ENCODE measurements at regions not wholly inside any gene's neighbourhood (a gene's known extent, or its start where the extent isn't known, plus 50 kb on each side); places are given as distances from the start of the nearest gene placed in this dataset.

GRCh38 chr5:31051316-31051715 lies 142.2 kb upstream of the CDH6 start:
- Mint-ChIP-seq H3K4me3 (no peak overlapping the region), H3K27me3 (no peaks in the 10 kb centered on the region), H3K4me1 (no peaks in the 10 kb centered on the region), H3K36me3 (ENCODE audit: low read depth) (no peaks in the 10 kb centered on the region), H3K27ac (no peak overlapping the region)
- ATAC-seq (no peak), DNase-seq (no peak)
- H3K9me3 ChIP-seq (ENCODE audit: control insufficient read depth, low read length, poor library complexity, severe bottlenecking): no peaks in the 10 kb centered on the region

DNA sequence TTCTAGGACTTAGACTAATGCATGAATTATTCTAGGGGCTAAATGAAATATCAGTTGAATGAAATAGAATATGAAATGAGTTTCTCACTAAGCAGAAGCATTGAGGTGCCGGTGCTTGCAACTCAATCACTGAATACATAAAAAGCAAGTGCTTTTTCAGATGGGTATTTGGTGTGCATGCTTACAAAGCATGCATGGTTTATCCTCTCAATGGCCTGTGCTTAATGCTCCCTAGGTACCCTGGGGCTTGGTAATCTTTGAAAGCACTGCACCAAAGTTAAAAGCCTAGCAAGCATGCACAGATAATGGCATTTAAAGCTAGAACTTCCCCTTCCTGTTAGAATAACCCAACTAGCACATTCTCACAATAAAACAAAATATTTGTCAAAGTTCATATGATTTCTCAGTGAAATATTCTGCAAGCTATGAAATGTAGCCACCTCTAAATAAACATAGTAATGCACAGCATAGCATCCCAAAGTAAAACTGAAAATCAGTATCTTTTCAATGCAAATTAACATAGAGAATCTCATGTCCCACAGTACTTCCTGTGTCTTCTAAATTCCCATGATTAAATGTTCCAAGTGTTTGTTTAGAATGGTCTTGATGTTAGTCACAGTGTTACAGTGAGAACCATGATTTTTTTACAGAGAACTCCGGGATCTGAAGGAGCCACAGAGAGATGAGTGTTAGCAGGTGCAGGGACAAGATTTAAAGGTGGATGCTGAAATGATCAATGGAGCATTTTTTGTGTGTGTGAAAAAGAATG lies 143.4 kb upstream of the CDH6 start:
- H3K36me3 Mint-ChIP-seq (ENCODE audit: low read depth): no peaks in the 10 kb centered on the region
- no peaks in the 10 kb centered on the region for H3K9me3 ChIP-seq (ENCODE audit: control insufficient read depth, low read length, poor library complexity, severe bottlenecking)
- DNase-seq (no peak), ATAC-seq (no peak)
- no peak overlapping the region for H3K27ac Mint-ChIP-seq
- no peak overlapping the region for H3K4me3 Mint-ChIP-seq
- no peaks in the 10 kb centered on the region for H3K27me3 Mint-ChIP-seq
- H3K4me1 Mint-ChIP-seq: no peaks in the 10 kb centered on the region

DNA sequence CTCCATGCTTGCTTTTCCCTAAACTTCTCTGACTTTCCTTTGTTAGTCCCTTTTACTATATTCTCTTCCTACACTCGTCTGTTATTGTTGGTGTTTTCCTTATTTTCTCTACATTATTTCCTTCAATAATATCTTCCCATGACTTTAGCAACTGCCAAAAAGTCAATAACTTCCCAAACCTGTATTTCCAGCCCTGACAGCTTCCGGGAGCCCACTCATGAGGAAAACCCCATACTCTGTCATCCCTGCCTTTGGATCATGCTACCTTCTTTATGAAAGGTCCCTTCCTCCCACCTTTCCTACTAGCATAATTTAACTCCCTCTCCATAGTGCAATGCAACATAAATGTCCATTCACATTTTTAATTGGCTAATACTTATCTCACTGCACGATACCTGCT lies 144.0 kb upstream of the CDH6 start:
- ATAC-seq: no peak
- no peak overlapping the region for H3K27ac Mint-ChIP-seq
- H3K4me1 Mint-ChIP-seq: no peaks in the 10 kb centered on the region
- H3K4me3 Mint-ChIP-seq: no peak overlapping the region
- no peaks in the 10 kb centered on the region for H3K27me3 Mint-ChIP-seq
- H3K9me3 ChIP-seq (ENCODE audit: control insufficient read depth, low read length, poor library complexity, severe bottlenecking): no peaks in the 10 kb centered on the region
- DNase-seq: no peak
- no peaks in the 10 kb centered on the region for H3K36me3 Mint-ChIP-seq (ENCODE audit: low read depth)

DNA sequence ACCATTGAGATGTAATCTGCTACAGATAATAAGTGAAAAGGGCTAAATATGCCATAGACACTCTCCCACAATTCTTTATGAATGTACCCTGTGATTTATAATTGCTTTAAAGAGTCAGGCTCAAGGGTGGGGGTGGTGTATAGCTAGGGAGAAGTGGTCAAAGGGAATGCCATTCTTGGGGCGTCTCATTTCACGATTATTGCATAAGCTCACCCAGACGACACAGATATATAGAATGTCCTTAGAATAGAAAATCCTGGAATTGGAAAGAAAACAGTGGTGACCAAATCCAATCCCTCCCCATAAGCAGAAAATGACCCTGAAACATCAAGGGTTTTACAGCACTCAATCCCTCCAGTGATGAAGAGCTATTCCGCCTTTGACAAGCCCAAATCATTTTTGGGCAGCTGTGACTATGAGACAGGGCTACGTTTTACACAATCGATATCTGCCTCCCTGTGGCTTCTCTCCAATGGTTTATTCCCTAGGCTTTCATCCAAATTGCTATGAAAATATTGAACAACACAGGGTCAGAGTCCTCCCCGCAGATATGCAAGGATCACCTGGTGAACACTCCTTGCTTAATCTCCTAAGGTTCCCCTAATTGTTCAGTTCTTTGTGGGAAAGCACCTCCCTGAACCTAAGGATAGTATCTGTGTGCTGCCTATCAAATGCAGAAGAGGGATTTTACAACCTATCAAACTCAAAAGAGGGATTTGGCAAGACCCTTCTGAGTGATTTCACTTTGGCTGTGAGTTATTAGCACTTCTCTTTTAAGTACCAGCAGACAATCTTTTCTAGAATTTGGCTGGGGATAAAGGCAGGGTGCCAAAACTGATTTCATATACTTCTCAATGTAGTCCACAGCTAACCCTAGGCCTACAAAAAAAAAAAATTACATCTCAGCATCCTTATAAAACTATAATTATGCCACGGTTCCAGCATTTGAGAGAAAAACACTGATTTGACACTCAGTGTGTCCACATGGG lies 144.9 kb upstream of the CDH6 start:
- no peaks in the 10 kb centered on the region for H3K4me1 Mint-ChIP-seq
- no peak overlapping the region for H3K4me3 Mint-ChIP-seq
- no peaks in the 10 kb centered on the region for H3K27me3 Mint-ChIP-seq
- DNase-seq (no peak), ATAC-seq (no peak)
- no peak overlapping the region for H3K27ac Mint-ChIP-seq
- H3K36me3 Mint-ChIP-seq (ENCODE audit: low read depth): no peaks in the 10 kb centered on the region
- no peaks in the 10 kb centered on the region for H3K9me3 ChIP-seq (ENCODE audit: control insufficient read depth, low read length, poor library complexity, severe bottlenecking)

DNA sequence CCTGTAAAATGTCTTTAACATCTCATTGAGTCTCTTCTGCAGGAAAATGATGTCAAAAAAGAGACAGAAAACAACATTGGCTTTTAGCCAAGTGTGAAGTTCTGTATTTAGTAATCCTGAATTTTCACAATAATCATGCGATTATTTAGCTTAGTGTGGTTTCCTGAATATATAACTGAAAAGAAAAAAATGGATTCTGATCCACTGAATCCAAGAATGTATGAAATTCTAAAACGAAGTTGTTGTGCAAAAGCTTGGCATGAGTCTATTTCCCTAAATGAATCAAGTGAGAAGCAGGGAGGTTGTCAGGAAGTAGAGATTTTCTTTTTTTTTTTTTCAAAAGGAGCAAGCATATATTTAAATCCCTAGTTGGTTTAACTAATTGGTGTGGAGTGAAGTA lies 145.9 kb upstream of the CDH6 start:
- no peak for ATAC-seq
- no peak for DNase-seq

DNA sequence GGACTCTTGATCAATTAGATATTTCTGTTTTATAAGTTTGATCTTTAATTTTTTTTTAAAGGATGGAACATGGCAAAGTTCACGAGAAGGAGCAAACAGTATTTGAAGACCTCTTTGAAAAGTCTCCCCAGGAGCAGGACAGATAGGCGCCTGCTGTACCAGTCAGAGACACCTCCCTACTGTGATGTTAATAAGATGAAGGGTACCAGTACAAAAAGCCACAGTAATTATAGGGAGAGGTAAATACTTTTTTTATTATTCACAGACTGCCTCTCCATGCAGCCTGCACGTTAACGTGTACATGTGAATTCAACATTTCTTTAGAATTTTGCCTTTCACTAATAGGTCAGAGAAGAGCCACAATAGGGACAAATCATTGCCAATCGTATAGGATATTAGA lies 146.5 kb upstream of the CDH6 start:
- H3K4me3 Mint-ChIP-seq: no peak overlapping the region
- DNase-seq (no peak), ATAC-seq (no peak)
- no peaks in the 10 kb centered on the region for H3K27me3 Mint-ChIP-seq
- H3K4me1 Mint-ChIP-seq: no peaks in the 10 kb centered on the region
- H3K27ac Mint-ChIP-seq: no peak overlapping the region
- H3K36me3 Mint-ChIP-seq (ENCODE audit: low read depth): no peaks in the 10 kb centered on the region
- H3K9me3 ChIP-seq (ENCODE audit: control insufficient read depth, low read length, poor library complexity, severe bottlenecking): no peaks in the 10 kb centered on the region

More for the DNA sequence above, 145.9 kb upstream of the CDH6 start:
- no peak overlapping the region for H3K4me3 Mint-ChIP-seq
- no peaks in the 10 kb centered on the region for H3K36me3 Mint-ChIP-seq (ENCODE audit: low read depth)
- H3K9me3 ChIP-seq (ENCODE audit: control insufficient read depth, low read length, poor library complexity, severe bottlenecking): no peaks in the 10 kb centered on the region
- H3K4me1 Mint-ChIP-seq: no peaks in the 10 kb centered on the region
- H3K27me3 Mint-ChIP-seq: no peaks in the 10 kb centered on the region
- no peak overlapping the region for H3K27ac Mint-ChIP-seq

- no peak overlapping the region for H3K27ac Mint-ChIP-seq
Observed at GRCh38 chr5:31036411-31036810, 157.1 kb upstream of the CDH6 start.

DNA sequence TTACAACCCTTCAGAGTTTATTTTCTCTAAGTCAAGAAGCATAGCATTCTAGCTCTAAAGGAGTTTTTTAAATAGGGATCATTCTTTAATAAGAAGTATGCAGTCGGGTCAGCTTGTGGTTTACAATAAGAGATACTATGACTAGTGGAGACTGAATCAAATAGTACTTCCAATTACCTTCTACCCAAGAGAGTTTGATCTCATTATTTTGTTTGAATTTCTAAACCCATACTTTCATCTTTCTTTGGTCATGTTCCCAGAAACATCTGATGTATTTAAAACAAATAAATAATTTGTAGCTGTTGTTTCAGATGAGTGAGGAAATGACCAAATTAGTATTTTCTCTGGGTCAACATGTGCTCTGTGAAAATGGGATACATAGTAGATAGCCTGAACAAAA lies 160.2 kb upstream of the CDH6 start:
- no peaks in the 10 kb centered on the region for H3K4me1 Mint-ChIP-seq
- ATAC-seq (no peak), DNase-seq (no peak)
- no peak overlapping the region for H3K4me3 Mint-ChIP-seq
- H3K36me3 Mint-ChIP-seq (ENCODE audit: low read depth): no peaks in the 10 kb centered on the region
- no peak overlapping the region for H3K27ac Mint-ChIP-seq
- H3K9me3 ChIP-seq (ENCODE audit: control insufficient read depth, low read length, poor library complexity, severe bottlenecking): peaks cover 2% of the 10 kb centered on the region
- no peaks in the 10 kb centered on the region for H3K27me3 Mint-ChIP-seq

More at GRCh38 chr5:31036411-31036810, 157.1 kb upstream of the CDH6 start:
- peaks cover 2% of the 10 kb centered on the region for H3K9me3 ChIP-seq (ENCODE audit: control insufficient read depth, low read length, poor library complexity, severe bottlenecking)
- ATAC-seq (no peak), DNase-seq (no peak)
- no peak overlapping the region for H3K4me3 Mint-ChIP-seq
- no peaks in the 10 kb centered on the region for H3K36me3 Mint-ChIP-seq (ENCODE audit: low read depth)
- no peaks in the 10 kb centered on the region for H3K27me3 Mint-ChIP-seq
- no peaks in the 10 kb centered on the region for H3K4me1 Mint-ChIP-seq

GRCh38 chr5:31029925-31030324 lies 163.6 kb upstream of the CDH6 start:
- H3K4me1 Mint-ChIP-seq: no peaks in the 10 kb centered on the region
- H3K36me3 Mint-ChIP-seq (ENCODE audit: low read depth): no peaks in the 10 kb centered on the region
- no peaks in the 10 kb centered on the region for H3K9me3 ChIP-seq (ENCODE audit: control insufficient read depth, low read length, poor library complexity, severe bottlenecking)
- no peak for DNase-seq
- no peaks in the 10 kb centered on the region for H3K27me3 Mint-ChIP-seq
- H3K27ac Mint-ChIP-seq: no peak overlapping the region
- H3K4me3 Mint-ChIP-seq: no peak overlapping the region
- no peak for ATAC-seq

DNA sequence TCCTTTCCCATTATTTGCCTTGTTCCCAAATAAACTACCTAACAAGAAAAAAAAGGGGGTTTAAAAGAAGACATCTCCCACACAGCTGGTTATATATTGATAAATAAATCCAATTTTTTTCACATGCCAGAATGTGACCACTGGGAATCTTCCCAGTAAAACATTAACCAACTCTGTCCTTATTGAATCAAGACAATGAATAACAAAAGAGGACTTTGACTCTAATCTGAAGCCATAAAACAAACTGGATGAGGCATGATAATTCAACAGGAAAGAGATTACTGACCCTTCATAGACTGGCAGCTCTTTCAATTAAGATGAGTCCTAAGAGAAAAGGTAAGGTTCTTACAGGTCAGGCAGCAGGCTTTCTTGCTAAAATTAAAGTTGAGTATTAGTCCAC lies 165.8 kb upstream of the CDH6 start:
- H3K27ac Mint-ChIP-seq: no peak overlapping the region
- H3K36me3 Mint-ChIP-seq (ENCODE audit: low read depth): no peaks in the 10 kb centered on the region
- no peak for DNase-seq
- no peak for ATAC-seq
- no peaks in the 10 kb centered on the region for H3K4me1 Mint-ChIP-seq
- H3K9me3 ChIP-seq (ENCODE audit: control insufficient read depth, low read length, poor library complexity, severe bottlenecking): no peaks in the 10 kb centered on the region
- no peak overlapping the region for H3K4me3 Mint-ChIP-seq
- no peaks in the 10 kb centered on the region for H3K27me3 Mint-ChIP-seq

DNA sequence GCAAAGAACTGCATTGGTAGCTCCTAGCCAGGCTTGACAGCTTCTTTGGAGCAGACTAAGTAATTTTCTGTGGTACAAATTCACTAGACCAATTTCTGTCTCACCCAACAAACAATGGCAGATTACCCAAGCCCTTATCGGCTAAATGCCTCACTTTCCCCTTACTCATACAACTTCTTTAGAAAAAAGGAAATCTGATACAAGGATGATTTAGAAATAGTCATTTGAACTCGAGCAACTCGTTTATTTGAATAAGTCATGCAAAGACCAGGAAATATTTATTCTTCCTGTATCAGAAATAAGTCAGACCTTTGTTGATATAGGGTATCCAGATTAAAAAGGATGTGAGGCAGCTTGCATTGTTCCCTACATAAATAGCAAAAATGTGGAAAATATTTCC lies 170.4 kb upstream of the CDH6 start:
- H3K36me3 Mint-ChIP-seq (ENCODE audit: low read depth): no peaks in the 10 kb centered on the region

DNA sequence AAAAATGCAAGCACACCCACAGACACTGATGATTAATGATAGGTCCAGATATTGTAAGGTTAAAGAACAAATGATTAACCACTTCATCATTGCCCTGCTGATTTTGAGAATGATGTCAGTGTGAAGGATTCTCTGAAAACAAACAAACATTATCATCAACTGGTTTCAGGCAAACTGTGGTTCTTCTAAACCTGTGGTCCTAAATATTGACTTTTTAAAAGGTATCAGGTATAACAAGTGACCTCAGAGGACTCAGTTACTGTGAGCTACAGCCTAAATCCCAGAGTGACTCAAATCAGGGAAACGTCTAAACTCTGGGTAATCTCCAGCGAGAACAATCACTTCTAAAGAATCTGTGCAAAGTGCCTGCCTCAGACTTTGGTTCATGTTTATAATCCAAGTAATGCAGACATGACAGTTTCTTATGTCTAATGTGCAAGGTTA lies 172.3 kb upstream of the CDH6 start:
- H3K36me3 Mint-ChIP-seq (ENCODE audit: low read depth): no peaks in the 10 kb centered on the region
- DNase-seq (no peak), ATAC-seq (no peak)
- no peak overlapping the region for H3K4me3 Mint-ChIP-seq
- H3K27me3 Mint-ChIP-seq: no peaks in the 10 kb centered on the region
- H3K9me3 ChIP-seq (ENCODE audit: control insufficient read depth, low read length, poor library complexity, severe bottlenecking): no peaks in the 10 kb centered on the region
- H3K4me1 Mint-ChIP-seq: no peaks in the 10 kb centered on the region
- H3K27ac Mint-ChIP-seq: no peak overlapping the region

More for the DNA sequence above, 170.4 kb upstream of the CDH6 start:
- Mint-ChIP-seq H3K27ac (no peak overlapping the region), H3K27me3 (no peaks in the 10 kb centered on the region), H3K4me1 (no peaks in the 10 kb centered on the region), H3K4me3 (no peak overlapping the region)
- H3K9me3 ChIP-seq (ENCODE audit: control insufficient read depth, low read length, poor library complexity, severe bottlenecking): no peaks in the 10 kb centered on the region
- ATAC-seq: no peak
- no peak for DNase-seq

- H3K36me3 Mint-ChIP-seq (ENCODE audit: low read depth): no peaks in the 10 kb centered on the region
- no peaks in the 10 kb centered on the region for H3K27me3 Mint-ChIP-seq
- no peak overlapping the region for H3K27ac Mint-ChIP-seq
- no peak for ATAC-seq
- no peak overlapping the region for H3K4me3 Mint-ChIP-seq
- no peaks in the 10 kb centered on the region for H3K4me1 Mint-ChIP-seq
- H3K9me3 ChIP-seq (ENCODE audit: control insufficient read depth, low read length, poor library complexity, severe bottlenecking): no peaks in the 10 kb centered on the region
- no peak for DNase-seq
Observed at GRCh38 chr5:31008231-31008630, 185.3 kb upstream of the CDH6 start.
